Astrocyte (in vitro differentiated cells and primary cell): ENCODE measurements at regions not wholly inside any gene's neighbourhood (a gene's known extent, or its start where the extent isn't known, plus 50 kb on each side); places are given as distances from the start of the nearest gene placed in this dataset.

Experiments
- CTCF ChIP-seq: IDR thresholded peaks from 2 replicates; pipeline ENCODE4 v1.5.1; 2011; ENCODE audit warnings: low read depth, mild to moderate bottlenecking, inconsistent platforms, low read length, moderate library complexity; ENCODE audit not compliant: insufficient read depth
- EZH2 ChIP-seq: IDR thresholded peaks from 2 replicates; pipeline ENCODE4 v1.6.1; 2012; ENCODE audit warnings: mild to moderate bottlenecking, low read length, inconsistent platforms; ENCODE audit not compliant: insufficient read depth

- TF ChIP-seq CTCF (no peak), EZH2 (no peak)
Measured at GRCh38 chr10:2886662-2887061, 180.7 kb upstream of the PFKP start.
